Astrocyte of the spinal cord (primary cell): ENCODE measurements at regions not wholly inside any gene's neighbourhood (a gene's known extent, or its start where the extent isn't known, plus 50 kb on each side); places are given as distances from the start of the nearest gene placed in this dataset.

Experiments
- DNase-seq: peaks from one replicate; pipeline ENCODE4 v3.0.0; 2011; ENCODE audit warnings: low read depth, low spot score
- H3K4me3 ChIP-seq: 2 replicates; pipeline ENCODE4 v1.5.1; 2011; ENCODE audit warnings: low read depth, mild to moderate bottlenecking, low read length, moderate library complexity
- CTCF ChIP-seq: IDR thresholded peaks from 2 replicates; pipeline ENCODE4 v1.5.1; 2012; ENCODE audit warnings: low read depth, mild to moderate bottlenecking, low read length, inconsistent platforms
- in situ Hi-C: cut with HindIII; loops from 2 replicates; pipeline ENCODE4 v1.10.0; 2017; ENCODE audit warnings: low sequenced_read_pairs

GRCh38 chr1:37281354-37281753, 193.0 kb upstream of the ZC3H12A start:
- no peak overlapping the region for H3K4me3 ChIP-seq
- no peak for TF ChIP-seq CTCF
- in situ Hi-C loops = no loop called here
- no peak for DNase-seq

- in situ Hi-C loops = no loop called here
- TF ChIP-seq CTCF = no peak
- H3K4me3 ChIP-seq = no peak overlapping the region
- DNase-seq = no peak
Measured at GRCh38 chr1:37282764-37283163, 191.6 kb upstream of the ZC3H12A start.

GRCh38 chr1:37284053-37284452, 190.3 kb upstream of the ZC3H12A start:
- in situ Hi-C loops = no loop called here
- no peak overlapping the region for H3K4me3 ChIP-seq
- no peak for DNase-seq
- no peak for TF ChIP-seq CTCF

GRCh38 chr1:37286881-37287280, 187.5 kb upstream of the ZC3H12A start:
- in situ Hi-C loops = no loop called here
- H3K4me3 ChIP-seq = no peak overlapping the region
- TF ChIP-seq CTCF = no peak
- DNase-seq = no peak

GRCh38 chr1:37288900-37289299, 185.5 kb upstream of the ZC3H12A start:
- no peak for TF ChIP-seq CTCF
- no peak overlapping the region for H3K4me3 ChIP-seq
- in situ Hi-C loops = no loop called here
- DNase-seq = no peak

- no peak for DNase-seq
- in situ Hi-C loops = no loop called here
- TF ChIP-seq CTCF = no peak
- no peak overlapping the region for H3K4me3 ChIP-seq
Measured at GRCh38 chr1:37290718-37291117, 183.7 kb upstream of the ZC3H12A start.

GRCh38 chr1:37292789-37293188, 181.6 kb upstream of the ZC3H12A start:
- DNase-seq = no peak
- no peak for TF ChIP-seq CTCF
- H3K4me3 ChIP-seq = no peak overlapping the region
- in situ Hi-C loops = no loop called here
